Colonic mucosa (tissue), 4 donors: ENCODE measurements at regions not wholly inside any gene's neighbourhood (a gene's known extent, or its start where the extent isn't known, plus 50 kb on each side); places are given as distances from the start of the nearest gene placed in this dataset.

Source experiments
- DNase-seq: peaks from one replicate; pipeline ENCODE4 v3.0.0-alpha.2; 2020
- H3K27ac ChIP-seq: fragments of 200-600 bp; one replicate; pipeline ENCODE4 v1.8.0; 2021
- H3K27me3 ChIP-seq: fragments of 200-600 bp; one replicate; pipeline ENCODE4 v1.8.0; 2021
- H3K36me3 ChIP-seq: fragments of 200-600 bp; one replicate; pipeline ENCODE4 v1.8.0; 2021
- H3K4me1 ChIP-seq: fragments of 200-600 bp; one replicate; pipeline ENCODE4 v1.8.0; 2021; ENCODE audit warnings: mild to moderate bottlenecking
- H3K4me3 ChIP-seq: fragments of 200-600 bp; one replicate; pipeline ENCODE4 v1.8.0; 2021
- H3K9ac ChIP-seq, 2 donors: one replicate each; pipeline ENCODE4 v1.7.0; 2013; ENCODE audit warnings: control low read depth in 2 of 2, low read depth in 2 of 2, low read length in 2 of 2
- H3K9me3 ChIP-seq: fragments of 200-600 bp; one replicate; pipeline ENCODE4 v1.8.0; 2021
- CTCF ChIP-seq: fragments of 200-600 bp; IDR thresholded peaks from one replicate; pipeline ENCODE4 v1.8.0; 2022; ENCODE audit warnings: antibody characterized with exemption, mild to moderate bottlenecking
- intact Hi-C: fragments of 100-400 bp; cut with DNase I; formaldehyde crosslinking; loops from one replicate; pipeline ENCODE4 v1.14.1; 2022
- donor health status: healthy.
- donor health status: DM: no; HTN: no; CAD: no.
- donor health status: DM: no; HTN: no; CAD: no.

- Histone ChIP-seq H3K4me3 (no peak overlapping the region), H3K4me1 (no peaks in the 10 kb centered on the region), H3K9ac (no peak overlapping the region), H3K27me3 (no peaks in the 10 kb centered on the region), H3K9me3 (no peaks in the 10 kb centered on the region), H3K27ac (no peak overlapping the region), H3K36me3 (no peaks in the 10 kb centered on the region)
- DNase-seq = no peak
- intact Hi-C loops = loop anchor here (10.0 kb wide), 1 partner anchor 362 kb away; the partner anchor contains the start of gene EGR2
- TF ChIP-seq CTCF = no peak
Observed at GRCh38 chr10:62453274-62453673, 79.1 kb downstream of the ZNF365 start.

- no peak for DNase-seq
- Histone ChIP-seq H3K27me3 (no peaks in the 10 kb centered on the region), H3K36me3 (no peaks in the 10 kb centered on the region), H3K4me1 (no peaks in the 10 kb centered on the region), H3K27ac (no peak overlapping the region), H3K4me3 (no peak overlapping the region), H3K9ac (no peak overlapping the region), H3K9me3 (no peaks in the 10 kb centered on the region)
- intact Hi-C loops = loop anchor here (10.0 kb wide), 1 partner anchor 360 kb away; the partner anchor contains the start of gene EGR2
- no peak for TF ChIP-seq CTCF
Observed at GRCh38 chr10:62454687-62455397, 80.7 kb downstream of the ZNF365 start.

- Histone ChIP-seq H3K9ac (no peak overlapping the region), H3K36me3 (no peaks in the 10 kb centered on the region), H3K9me3 (no peaks in the 10 kb centered on the region), H3K27me3 (no peaks in the 10 kb centered on the region), H3K4me3 (no peak overlapping the region), H3K4me1 (no peaks in the 10 kb centered on the region), H3K27ac (no peak overlapping the region)
- no peak for DNase-seq
- TF ChIP-seq CTCF = no peak
- intact Hi-C loops = loop anchor here (10.0 kb wide), 1 partner anchor 358 kb away; the partner anchor contains the start of gene EGR2
Observed at GRCh38 chr10:62456611-62457101, 82.5 kb downstream of the ZNF365 start.

- no peak for DNase-seq
- no peak for TF ChIP-seq CTCF
- no peaks in the 10 kb centered on the region for H3K9me3 ChIP-seq
- H3K9ac ChIP-seq = no peak overlapping the region
- H3K27me3 ChIP-seq = no peaks in the 10 kb centered on the region
- H3K4me1 ChIP-seq = no peaks in the 10 kb centered on the region
- H3K36me3 ChIP-seq = no peaks in the 10 kb centered on the region
- intact Hi-C loops = loop anchor here (10.0 kb wide), 1 partner anchor 358 kb away; the partner anchor contains the start of gene EGR2
- no peak overlapping the region for H3K4me3 ChIP-seq
- H3K27ac ChIP-seq = no peak overlapping the region
Observed at GRCh38 chr10:62457196-62457595, 83.0 kb downstream of the ZNF365 start.

- Histone ChIP-seq H3K36me3 (no peaks in the 10 kb centered on the region), H3K27ac (no peak overlapping the region), H3K9me3 (no peaks in the 10 kb centered on the region), H3K9ac (no peak overlapping the region), H3K27me3 (no peaks in the 10 kb centered on the region), H3K4me3 (no peak overlapping the region), H3K4me1 (no peaks in the 10 kb centered on the region)
- intact Hi-C loops = loop anchor here (10.0 kb wide), 1 partner anchor 357 kb away; the partner anchor contains the start of gene EGR2
- DNase-seq = no peak
- no peak for TF ChIP-seq CTCF
Observed at GRCh38 chr10:62457598-62457997, 83.4 kb downstream of the ZNF365 start.
